Stimulated activated CD4-positive, alpha-beta T cell treated with anti-CD3 and anti-CD28 coated beads, TNF-alpha, amount 100 ng/mL, for 4 hours (primary cell): ENCODE measurements at regions not wholly inside any gene's neighbourhood (a gene's known extent, or its start where the extent isn't known, plus 50 kb on each side); places are given as distances from the start of the nearest gene placed in this dataset.
"Not testable (repeated sequence)": the region's sequence is repeated elsewhere in the genome, so short reads cannot be mapped to it uniquely, and the experiment has no call there.

Experiments used
- DNase-seq, 3 experiments: peaks; one replicate each; pipeline ENCODE4 v3.0.0-alpha.2; 2020; ENCODE audit warnings: low read depth in 3 of 3

DNA sequence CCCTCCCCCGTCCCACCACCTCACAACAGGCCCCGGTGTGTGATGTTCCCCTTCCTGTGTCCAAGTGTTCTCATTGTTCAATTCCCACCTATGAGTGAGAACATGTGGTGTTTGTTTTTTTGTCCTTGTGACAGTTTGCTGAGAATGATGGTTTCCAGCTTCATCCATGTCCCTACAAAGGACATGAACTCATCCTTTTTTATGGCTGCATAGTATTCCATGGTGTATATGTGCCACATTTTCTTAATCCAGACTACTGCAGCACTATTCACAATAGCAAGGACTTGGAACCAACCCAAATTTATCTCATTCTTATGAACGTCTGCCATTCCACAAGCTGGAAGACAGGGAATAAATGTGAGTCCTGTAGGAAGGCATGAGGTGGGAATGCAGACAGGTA lies 79.6 kb upstream of the SLC6A11 start:
- DNase-seq = not testable (repeated sequence)

DNA sequence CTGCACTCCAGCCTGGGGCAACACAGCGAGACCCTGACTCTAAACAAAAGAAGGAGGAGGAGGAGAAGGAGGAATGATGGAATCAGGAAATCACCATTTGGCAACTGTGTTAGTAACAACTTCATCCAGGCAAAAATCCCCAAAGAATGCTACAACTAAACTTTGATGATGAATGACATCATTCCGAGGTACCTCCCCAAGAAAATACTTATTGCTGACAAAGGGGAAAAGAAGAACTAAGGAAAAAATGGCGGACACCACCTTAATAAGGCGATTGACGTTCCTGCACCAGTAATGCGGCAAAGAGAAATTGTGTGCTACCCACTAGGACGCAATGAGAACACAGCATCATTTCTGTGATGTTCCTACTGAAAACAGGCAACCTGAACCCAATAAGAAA lies 78.2 kb upstream of the SLC6A11 start:
- no peak for DNase-seq

DNA sequence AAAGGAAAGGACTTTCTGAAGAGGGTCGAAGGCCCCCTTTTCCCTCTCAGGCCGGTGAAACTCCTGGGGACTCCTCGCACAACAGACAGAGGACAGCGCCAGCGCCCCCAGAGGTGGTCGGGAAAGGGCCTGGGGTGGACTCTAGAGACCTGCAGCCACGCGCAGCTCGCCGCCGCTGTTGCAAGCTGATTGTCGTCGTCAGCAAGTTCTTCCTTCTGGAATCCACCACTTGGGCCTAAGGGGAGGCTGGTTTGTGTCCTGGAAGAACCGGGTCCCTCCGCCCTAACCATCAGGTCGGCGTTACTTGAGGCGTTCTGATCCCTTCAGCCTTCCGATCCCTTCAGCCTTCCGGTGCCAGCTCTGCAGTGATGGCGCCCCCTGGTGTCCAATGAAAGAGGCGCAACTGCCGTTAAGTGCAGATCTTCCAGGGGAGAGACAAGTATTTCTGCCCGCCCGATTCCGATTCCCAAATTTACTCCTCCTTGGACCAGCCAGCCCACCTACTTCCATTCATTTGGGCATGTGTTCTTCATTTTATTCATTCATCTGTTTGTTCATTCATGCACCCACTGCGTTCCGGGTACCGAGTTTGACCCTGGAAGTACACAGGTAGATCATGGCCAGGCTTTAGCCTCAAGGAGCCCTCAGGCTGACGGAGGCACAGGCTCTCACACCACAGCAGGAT lies 77.2 kb upstream of the SLC6A11 start:
- peak; percentile 54 to 65 (median 60) for DNase-seq

DNA sequence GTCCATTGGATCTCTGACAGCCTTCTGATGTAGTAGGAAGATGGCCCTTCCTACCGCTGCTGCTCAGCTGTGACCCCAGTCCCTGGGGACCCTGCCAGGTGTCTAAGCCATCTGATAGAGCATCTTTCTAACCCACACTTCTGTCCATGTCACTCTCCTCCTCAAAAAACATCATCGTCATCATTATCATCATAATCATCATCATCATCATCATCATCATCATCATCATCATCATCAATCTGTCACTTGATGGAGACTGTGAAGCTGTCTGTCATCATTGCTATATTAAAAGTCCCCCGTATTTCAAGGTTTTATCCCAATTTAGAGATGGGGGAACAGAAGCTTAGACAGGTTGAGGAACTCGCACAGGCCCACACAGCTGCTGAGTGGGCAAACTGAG lies 75.1 kb upstream of the SLC6A11 start:
- no peak for DNase-seq

DNA sequence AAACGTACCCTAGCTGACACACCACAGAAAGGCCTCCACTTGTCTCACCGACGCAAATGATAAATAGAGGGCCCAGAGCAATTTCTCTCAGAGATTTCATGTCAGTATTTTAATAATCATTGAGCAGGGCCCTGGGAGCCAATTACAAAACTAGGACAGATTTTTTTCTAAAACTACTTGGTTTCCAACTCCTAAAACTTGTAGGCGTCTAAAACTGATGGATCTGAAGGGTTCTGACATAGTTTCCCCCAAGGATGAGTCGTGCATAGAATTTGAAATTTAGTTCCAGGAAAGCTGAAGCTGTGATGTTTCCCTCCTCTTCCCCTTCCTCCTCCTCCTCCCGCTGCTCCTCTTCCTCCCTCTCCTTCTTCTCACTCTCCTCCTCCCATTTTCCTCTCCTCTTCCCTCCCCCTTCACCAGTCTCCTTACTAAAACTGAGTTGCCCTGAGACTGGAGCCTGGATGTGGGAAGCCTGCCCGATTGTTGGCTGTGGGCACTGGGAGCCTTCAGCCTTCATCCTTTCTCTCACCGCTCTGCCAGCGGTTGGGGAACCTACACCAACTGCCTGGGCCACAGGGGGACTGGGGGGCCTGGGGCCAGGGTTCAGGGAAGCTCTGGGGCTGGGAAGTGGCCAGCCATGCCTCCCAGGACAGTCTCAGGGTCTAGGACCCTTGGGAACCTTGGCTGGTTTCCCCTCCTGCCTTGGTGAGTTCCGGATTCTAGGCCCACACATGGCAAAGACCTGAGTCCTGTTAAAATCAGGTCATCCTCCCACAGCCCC lies 73.9 kb upstream of the SLC6A11 start:
- DNase-seq = no peak

DNA sequence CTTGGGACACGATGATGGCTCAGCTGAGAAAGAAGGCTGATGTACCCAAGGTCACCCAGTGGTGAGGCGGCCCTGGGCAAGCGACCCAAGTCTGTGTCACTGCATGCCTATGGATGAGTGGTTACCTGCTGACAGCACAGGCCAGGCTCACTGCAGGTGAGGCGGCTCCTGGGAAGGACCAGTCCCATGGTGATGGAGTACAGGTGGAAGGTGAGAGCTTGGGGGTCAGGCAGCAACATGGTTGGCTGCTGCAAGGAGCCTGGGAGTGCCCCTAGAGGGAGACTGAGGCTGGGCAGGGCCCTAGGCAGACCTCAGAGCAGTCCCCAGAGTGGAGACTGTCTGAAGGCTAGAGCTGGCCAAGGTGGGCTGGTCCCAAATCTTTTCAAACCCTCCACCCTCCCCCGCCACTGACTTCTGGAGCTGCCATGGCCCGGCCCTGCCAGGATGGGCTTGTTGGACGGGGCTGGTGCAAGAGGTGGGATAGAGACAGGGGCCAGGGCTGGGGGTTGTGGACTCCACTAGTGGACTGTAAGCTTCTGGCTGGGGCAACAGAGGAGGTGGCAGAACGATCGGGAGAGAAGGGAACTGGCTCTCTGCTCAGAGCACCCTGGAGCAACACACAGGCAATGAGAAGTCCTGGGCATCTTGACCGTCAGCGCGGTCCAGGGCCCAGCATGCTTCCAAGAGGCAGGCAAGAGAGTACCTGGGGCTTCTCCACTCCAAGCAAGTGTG lies 72.5 kb upstream of the SLC6A11 start:
- DNase-seq = no peak

DNA sequence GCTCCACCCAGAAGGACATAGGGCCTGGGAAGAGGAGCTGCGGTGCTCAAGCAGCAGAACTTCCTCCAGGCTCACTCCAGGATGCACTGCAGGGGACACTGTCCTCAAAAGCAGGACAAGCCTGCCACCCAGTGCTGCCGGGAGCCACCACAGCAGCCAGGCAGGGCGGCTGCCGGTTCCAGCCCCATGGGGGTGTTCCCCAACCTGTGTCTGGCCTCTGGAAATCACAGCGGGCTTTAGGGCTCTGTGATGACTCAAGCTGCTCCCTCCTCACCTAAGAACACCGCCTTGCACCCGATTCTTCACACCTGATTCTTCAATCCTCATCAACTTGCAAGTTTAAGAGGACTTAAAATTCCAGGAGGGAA lies 71.9 kb upstream of the SLC6A11 start:
- DNase-seq = no peak

DNA sequence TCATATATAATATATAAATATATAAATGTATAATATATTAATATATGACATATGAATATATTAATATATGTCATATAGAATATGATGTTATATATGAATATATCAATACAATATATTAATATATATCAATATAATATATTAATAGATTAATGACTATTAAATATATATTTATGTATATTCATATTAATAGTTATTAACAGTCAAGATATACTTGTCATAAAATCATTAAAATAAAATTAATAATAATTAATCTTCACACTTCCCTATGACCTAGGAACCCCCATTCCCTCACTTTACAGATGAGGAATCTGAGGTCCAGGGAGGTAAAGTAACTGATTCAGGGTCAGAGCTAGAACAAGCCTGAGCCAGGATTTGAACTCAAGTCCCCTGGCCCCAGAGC lies 70.6 kb upstream of the SLC6A11 start:
- no peak for DNase-seq

DNA sequence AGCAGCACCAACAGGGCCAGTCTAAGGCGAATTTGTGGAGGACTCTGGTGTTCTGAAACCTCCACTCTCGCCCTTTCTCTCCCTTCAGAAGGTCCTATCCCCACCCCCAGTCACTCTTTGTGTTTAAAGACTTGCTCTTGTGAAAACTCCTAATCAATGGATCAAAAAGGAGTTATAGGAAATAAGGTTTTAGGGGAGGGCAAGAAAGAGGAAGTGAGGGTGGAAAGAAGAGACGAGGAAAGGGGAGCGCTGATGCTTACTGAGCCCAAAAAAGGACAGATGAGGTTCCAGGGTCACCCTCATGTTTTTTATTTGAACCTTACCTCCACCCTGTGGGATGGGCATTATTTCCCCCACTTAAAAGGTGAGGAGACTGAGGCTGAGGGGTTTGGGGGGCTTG lies 70.0 kb upstream of the SLC6A11 start:
- no peak for DNase-seq

DNA sequence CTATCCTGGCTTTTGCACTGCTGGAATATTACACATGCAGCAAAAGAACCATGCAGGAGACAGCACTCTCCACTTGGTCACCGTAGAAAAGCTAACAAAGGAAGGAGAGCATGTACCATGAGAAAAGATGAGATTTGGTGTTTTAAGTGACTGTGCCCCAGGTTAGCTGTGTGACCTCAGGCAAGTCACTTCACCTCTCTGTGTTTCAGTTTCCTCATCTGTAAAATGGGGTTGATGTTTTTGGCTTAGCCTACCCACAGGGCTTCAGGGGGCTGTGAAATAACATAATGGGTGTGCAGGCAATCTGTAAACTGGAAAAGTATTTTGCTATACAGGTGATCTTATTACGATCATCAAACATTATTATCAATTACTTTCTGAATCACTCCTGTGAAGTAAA lies 69.3 kb upstream of the SLC6A11 start:
- DNase-seq = no peak

DNA sequence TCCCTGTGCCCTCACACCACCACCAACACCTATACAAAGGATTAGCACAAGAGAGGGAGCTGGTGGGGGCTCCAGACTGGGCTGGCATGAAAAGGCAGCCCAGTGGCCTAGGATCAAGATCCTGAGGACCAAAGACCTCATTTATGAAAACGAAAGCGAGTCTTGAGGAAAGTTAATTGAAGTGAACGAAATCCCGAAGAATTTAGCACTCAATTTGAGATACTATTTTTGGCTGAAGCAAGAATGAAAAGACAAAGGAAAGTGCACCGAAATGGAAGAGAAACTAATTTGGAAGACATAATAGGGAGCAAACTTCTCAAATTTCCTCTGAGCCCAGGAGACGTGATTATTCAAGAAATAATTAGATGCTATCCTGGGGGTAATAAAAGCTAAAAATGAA lies 68.7 kb upstream of the SLC6A11 start:
- no peak for DNase-seq

DNA sequence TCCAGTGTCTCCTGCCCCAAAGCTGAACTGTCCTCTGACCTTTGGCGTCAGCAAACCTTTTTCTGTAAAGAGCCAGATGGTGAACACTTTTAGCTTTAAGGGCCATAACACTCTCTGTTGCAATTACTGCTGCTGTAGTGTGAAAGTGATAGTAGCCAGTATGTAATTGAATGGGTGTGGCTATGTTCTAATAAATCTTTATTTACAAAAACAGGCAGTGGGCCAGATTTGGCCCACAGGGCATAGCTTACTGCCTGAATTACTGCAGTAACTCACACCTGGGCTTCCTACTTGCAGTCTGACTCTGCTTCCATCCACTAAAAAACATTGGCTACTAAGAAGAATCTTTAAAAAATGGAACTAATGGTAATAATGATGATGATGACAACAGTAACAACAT lies 68.0 kb upstream of the SLC6A11 start:
- DNase-seq = no peak

DNA sequence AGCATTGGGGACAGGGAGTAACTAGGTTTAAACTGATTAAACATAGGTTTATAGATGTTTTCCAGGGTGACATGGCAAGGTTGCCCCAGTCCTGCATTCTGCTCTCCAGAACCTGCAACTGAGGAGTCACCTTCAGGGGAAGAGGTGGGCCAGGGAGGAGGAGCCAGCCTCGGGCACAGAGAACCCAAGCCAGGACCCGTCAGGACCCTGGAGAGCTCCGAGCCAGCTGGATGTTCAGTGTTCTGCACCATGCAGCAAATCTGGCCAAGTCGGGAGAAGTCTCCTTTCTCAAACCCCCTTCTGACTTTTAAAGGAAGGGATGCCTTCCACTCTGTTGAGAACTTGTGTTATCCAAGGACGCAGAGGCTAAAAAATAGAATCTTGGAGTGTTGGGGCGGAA lies 62.1 kb upstream of the SLC6A11 start:
- DNase-seq = no peak

DNA sequence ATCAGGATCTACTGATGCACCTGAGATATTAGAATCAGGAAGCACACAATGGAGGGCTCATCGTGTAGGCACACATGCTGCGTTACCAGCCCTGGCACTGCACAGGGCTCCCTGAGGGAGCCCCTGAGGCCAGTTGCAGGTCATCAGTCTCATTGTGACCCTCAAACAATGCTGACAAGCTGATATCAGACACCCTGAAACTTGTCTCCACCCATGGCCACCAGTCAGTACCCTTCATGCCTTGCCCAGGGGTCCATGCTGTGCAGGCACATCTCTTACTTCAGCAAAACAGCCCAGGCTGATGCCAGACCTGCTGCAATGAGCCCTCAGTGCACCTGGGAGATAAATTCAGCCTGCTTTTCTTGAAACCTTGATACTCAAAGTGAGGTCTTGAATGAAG lies 59.5 kb upstream of the SLC6A11 start:
- DNase-seq = no peak

DNA sequence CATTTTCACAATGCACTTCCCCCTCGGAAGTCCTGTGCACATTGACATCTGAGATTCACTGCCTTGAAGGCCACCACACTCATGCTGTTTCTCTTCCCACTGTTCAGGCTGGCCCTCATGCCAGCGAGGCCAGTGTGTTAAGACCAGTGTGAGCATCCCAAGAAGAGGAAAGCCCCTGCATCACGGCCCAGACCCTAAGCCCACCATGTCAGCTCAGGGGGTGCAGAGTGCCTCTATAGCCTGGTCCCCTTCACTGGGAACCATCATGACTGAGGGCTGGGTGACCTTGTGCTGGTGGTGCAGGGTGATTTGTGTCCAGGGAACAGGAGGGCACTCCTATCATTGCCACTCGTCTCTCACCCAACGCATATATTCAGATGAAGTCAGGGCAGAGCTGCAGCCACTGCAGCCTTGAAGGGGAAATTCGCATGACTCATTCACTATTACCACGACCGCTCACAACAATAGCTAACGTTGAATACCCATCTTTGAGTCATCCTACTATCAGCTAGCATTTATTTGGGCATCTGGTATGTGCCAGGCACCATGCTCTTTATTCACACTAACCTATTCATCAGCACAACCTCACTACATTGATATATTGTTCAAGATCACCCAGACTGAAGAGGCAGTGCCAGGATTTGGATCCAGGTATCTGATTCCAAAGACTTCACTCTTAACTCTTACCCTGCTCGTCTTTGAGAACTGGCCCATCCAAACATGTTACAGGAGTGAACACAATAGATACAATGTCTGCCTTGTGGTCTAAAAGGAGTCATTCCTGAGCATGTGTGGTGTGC lies 58.8 kb upstream of the SLC6A11 start:
- no peak for DNase-seq

DNA sequence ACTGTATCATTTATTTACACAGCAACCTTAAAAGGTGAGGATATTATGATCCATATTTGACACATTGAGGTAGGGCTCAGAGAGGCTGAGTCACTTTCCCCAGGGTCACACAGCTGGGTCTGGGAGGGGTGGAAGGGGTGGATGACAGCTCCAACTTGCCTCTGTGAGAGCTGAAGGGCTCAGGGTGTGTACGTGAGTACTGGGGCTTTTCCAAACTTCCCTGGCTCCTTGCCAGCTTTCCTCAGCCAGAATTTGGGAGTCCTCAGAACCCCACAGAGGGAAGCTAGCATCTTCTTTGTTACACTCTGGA lies 58.3 kb upstream of the SLC6A11 start:
- DNase-seq = no peak

DNA sequence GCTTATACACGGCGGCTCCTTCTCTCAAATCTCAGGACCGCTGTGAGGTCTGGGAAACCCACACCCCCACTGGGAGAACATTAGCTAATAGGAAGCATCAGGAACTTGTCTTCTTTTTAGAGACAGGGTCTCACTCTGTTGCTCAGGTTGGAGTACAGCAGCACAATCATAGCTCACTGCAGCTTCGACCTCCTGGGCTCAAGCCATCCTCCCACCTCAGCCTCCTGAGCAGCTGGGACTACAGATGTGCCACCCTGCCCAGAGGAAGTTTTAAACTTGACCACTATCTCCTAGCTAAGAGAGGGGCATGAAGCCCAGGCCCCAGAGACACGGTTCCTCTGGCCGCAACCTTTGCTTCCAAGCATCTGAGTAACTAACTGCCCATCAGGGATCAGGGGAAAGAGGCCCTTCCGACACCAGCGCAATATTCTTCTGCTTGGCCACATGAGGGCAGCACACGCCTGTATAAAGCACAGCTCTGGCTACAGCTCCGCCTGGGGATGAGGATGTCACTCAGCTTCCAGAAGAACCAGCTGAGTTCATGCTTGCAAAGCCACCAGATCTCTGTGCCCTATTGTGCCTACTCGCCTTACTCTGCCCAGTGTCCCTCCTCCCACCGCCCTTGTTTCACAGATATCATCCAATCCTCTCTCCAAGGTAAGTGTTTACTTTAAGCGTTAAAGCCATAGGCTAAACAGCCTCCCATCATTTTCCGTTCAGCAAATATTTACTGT lies 57.6 kb upstream of the SLC6A11 start:
- DNase-seq = no peak

DNA sequence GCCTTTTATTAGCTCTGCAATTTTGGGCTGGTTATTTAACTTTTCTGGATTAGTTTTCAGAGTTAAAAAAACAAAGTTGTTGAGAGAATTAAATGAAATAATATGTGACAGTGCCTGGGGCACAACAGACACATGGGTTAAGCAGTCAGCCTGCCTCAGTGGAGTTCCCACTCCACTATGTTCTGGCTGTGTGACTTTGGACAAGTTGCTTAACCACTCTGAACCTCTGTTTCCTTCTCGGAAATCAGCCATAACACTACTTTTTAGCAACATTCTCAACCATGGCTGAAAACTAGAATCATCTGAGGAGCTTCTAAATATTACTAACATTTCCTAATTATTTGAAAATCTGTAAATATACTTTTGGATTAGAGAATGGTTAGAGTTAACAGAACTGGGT lies 56.5 kb upstream of the SLC6A11 start:
- DNase-seq = no peak

DNA sequence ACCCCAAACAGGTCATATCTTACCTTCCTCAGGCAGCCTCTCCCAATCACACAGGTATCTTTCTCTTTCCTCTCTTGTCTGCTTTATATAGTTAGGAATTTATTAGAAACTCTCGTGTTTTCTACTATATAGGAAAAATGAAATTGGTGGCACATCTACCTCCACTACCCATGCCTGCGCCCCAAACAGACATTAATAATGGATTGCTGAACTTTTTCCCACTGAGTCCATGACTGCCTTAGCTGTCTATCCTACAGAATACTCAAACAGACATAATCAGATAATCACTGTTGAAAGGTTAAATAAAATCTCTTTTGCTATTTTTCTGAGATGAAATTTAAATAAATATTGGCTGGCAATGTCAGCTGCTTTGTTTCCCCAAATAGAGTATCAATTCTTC lies 55.8 kb upstream of the SLC6A11 start:
- DNase-seq = no peak

DNA sequence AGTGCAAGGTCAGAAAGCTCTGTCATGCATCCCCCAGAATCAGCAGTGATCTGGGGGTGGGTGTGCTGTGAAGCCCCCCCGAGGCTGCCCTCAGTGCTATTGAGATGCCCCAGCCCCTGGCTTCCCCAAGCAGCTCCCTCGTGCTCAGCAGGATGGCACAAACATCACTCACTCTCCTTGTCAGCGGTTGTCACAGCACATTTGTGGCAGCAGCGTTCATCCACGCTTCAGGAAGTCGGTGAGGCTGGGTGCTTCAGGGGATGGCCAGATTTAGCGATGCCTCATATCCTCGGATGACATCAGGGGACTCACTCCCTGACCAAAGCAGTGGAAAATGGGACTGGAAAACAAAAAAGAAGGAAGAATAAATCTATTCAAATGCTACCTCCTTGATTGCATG lies 54.4 kb upstream of the SLC6A11 start:
- no peak for DNase-seq

DNA sequence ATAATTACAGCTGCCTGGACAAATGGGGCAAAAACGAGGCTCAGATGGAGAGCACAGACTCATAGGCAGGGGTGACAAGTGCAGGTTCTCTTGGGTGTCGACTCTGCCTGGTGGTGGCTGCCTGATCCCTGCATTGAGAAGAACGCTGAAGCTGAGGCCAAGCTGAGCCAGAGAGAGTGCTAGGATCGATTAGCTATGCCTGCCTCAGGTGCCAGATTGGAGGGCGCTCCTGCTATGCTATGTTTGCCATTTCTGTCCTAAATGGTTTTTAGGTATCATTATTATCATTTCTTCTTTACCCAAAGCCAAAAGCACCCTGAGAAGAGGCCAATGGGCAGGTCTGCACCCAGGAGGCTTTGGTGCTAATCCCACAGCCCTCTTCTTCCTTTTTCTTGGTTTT lies 53.9 kb upstream of the SLC6A11 start:
- DNase-seq = no peak
